Hepatocyte (in vitro differentiated cells): ENCODE measurements at regions not wholly inside any gene's neighbourhood (a gene's known extent, or its start where the extent isn't known, plus 50 kb on each side); places are given as distances from the start of the nearest gene placed in this dataset.
A peak's percentile ranks its signal among the peaks of the same experiment; 100 is the strongest.
"Not testable (repeated sequence)": the region's sequence is repeated elsewhere in the genome, so short reads cannot be mapped to it uniquely, and the experiment has no call there.

Experiments
- DNase-seq: peaks from one replicate; pipeline ENCODE4 v3.0.0-alpha.2; 2016; ENCODE audit warnings: low spot score
- H2AFZ ChIP-seq: fragments of 200-600 bp; sonication (generic); 2 replicates; pipeline ENCODE4 v1.6.0; 2016; ENCODE audit warnings: antibody characterized with exemption, mild to moderate bottlenecking
- H3K27ac ChIP-seq: fragments of 200-600 bp; sonication (generic); 2 replicates; pipeline ENCODE4 v1.5.1; 2016; ENCODE audit warnings: mild to moderate bottlenecking
- H3K27me3 ChIP-seq: fragments of 200-600 bp; sonication (generic); 2 replicates; pipeline ENCODE4 v1.6.1; 2016
- H3K36me3 ChIP-seq: fragments of 200-600 bp; sonication (generic); replicated peaks from 2 replicates; pipeline ENCODE4 v1.5.1; 2016; ENCODE audit warnings: low read depth; ENCODE audit not compliant: insufficient read depth
- H3K4me1 ChIP-seq: fragments of 200-600 bp; sonication (generic); 2 replicates; pipeline ENCODE4 v1.5.1; 2016; ENCODE audit warnings: mild to moderate bottlenecking, moderate library complexity; ENCODE audit not compliant: insufficient read depth
- H3K4me2 ChIP-seq: fragments of 200-600 bp; sonication (generic); 2 replicates; pipeline ENCODE4 v1.6.0; 2016
- H3K4me3 ChIP-seq: fragments of 200-600 bp; sonication (generic); 2 replicates; pipeline ENCODE4 v1.5.1; 2016; ENCODE audit warnings: mild to moderate bottlenecking
- H3K79me2 ChIP-seq: fragments of 200-600 bp; sonication (generic); 2 replicates; pipeline ENCODE4 v1.6.0; 2017; ENCODE audit warnings: mild to moderate bottlenecking
- H3K9me2 ChIP-seq: fragments of 200-600 bp; sonication (generic); replicated peaks from 2 replicates; pipeline ENCODE4 v1.6.0; 2017; ENCODE audit warnings: mild to moderate bottlenecking; ENCODE audit not compliant: insufficient read depth
- H3K9me3 ChIP-seq: fragments of 200-600 bp; sonication (generic); 2 replicates; pipeline ENCODE4 v1.5.1; 2016; ENCODE audit warnings: low read depth, mild to moderate bottlenecking
- H4K20me1 ChIP-seq: fragments of 200-600 bp; sonication (generic); 2 replicates; pipeline ENCODE4 v1.6.0; 2016; ENCODE audit warnings: mild to moderate bottlenecking; ENCODE audit not compliant: insufficient read depth, poor library complexity, severe bottlenecking
- CTCF ChIP-seq: fragments of 200-600 bp; sonication (generic); IDR thresholded peaks from 2 replicates; pipeline ENCODE4 v1.5.1; 2016; ENCODE audit warnings: antibody characterized with exemption, mild to moderate bottlenecking; ENCODE audit not compliant: poor library complexity
- EZH2 ChIP-seq: fragments of 200-600 bp; sonication (generic); IDR thresholded peaks from 2 replicates; pipeline ENCODE4 v1.6.1; 2016; ENCODE audit warnings: antibody characterized with exemption, mild to moderate bottlenecking, borderline replicate concordance
- EZH2phosphoT487 ChIP-seq: fragments of 200-600 bp; sonication (generic); IDR thresholded peaks from one replicate; pipeline ENCODE4 v1.6.1; 2018; ENCODE audit warnings: antibody characterized with exemption, mild to moderate bottlenecking, low read depth, moderate library complexity; ENCODE audit not compliant: unreplicated experiment, severe bottlenecking
- WGBS: methylation state at CpG from one replicate; pipeline ENCODE4 v1.1.6; 2016; ENCODE audit warnings: low lambda C conversion rate; ENCODE audit errors: missing lambda C conversion rate; 5-methylcytosine and 5-hydroxymethylcytosine counted together

DNA sequence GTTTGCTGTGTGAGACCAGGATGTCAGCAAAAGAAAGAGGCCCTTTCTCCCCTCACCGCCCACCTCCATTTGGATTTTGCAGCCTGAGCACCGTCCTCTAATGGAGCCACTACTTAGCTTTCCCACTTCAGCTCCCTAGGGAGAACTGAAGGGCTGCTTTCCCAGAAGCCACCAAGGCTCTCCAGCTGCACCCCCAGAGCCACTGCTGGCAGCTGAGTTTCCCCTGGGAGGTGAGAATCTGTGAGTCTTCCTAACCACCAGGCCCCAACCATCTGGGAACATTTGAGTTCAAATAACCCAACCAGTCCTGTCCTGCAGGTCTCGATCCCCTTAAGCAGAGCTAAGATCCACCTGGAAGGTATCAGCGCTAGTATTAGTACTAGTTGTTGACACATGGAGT, 173.1 kb upstream of the USP9X start:
- H3K27me3 ChIP-seq, result no peaks in the 10 kb centered on the region
- no peaks in the 10 kb centered on the region for H3K4me1 ChIP-seq
- H3K9me2 ChIP-seq, result no peaks in the 10 kb centered on the region
- H3K27ac ChIP-seq, result no peak overlapping the region
- no peak overlapping the region for H3K4me3 ChIP-seq
- no peak overlapping the region for H2AFZ ChIP-seq
- H3K36me3 ChIP-seq, result no peaks in the 10 kb centered on the region
- TF ChIP-seq CTCF (no peak), EZH2phosphoT487 (no peak), EZH2 (no peak)
- no peaks in the 10 kb centered on the region for H3K9me3 ChIP-seq
- H3K4me2 ChIP-seq, result no peak overlapping the region
- no peak for DNase-seq
- no peaks in the 10 kb centered on the region for H4K20me1 ChIP-seq
- WGBS, result 83% methylated on average over 4 of the region's 4 CpGs
- H3K79me2 ChIP-seq, result no peaks in the 10 kb centered on the region

DNA sequence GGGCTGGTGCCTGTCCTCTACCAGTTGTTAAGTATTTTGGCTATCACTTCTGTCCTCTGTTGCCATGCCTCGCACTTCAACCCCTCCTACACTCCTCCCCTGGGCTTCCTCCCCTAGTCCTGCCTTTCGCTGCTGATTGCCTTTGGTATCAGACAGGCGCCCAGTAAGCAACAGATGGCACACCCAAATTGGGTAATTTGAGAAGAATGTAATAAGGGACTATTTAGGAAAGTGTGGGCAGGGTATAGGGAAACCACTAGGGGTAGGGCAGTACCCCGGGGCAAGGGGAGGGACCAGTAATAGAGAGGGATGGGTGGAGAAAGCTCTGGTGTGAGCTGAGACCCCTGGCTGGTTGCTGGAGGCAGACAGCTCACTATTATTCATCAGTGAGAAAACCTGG, 172.7 kb upstream of the USP9X start:
- Histone ChIP-seq H2AFZ (no peak overlapping the region), H3K9me2 (no peaks in the 10 kb centered on the region), H3K27me3 (no peaks in the 10 kb centered on the region), H3K9me3 (no peaks in the 10 kb centered on the region), H3K36me3 (no peaks in the 10 kb centered on the region), H3K4me3 (no peak overlapping the region), H3K4me1 (no peaks in the 10 kb centered on the region), H3K27ac (no peak overlapping the region), H3K79me2 (no peaks in the 10 kb centered on the region), H4K20me1 (no peaks in the 10 kb centered on the region), H3K4me2 (no peak overlapping the region)
- TF ChIP-seq CTCF (no peak), EZH2phosphoT487 (no peak), EZH2 (no peak)
- WGBS, result 75% methylated on average over 4 of the region's 4 CpGs
- DNase-seq, result no peak

DNA sequence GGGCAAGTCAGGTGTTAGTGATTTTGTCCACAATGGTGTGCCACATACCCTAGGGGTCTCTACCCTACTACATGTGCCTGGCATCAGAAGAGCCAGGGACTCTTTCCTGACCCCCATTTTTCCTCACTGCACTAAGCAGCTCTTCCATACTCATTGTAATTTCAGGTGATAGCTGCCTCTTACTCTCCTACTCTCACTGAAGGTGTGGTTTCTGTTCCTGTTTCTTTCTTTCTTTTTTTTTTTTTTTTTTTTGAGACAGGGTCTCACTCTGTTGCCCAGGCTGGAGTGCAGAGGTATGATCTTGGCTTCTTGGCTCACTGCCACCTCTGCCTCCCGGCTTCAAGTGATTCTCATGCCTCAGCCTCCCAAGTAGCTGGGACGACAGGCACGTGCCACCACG, 164.9 kb upstream of the USP9X start:
- no peaks in the 10 kb centered on the region for H4K20me1 ChIP-seq
- TF ChIP-seq CTCF (no peak), EZH2 (no peak), EZH2phosphoT487 (no peak)
- no peaks in the 10 kb centered on the region for H3K79me2 ChIP-seq
- no peak overlapping the region for H2AFZ ChIP-seq
- 88% methylated on average over 4 of the region's 4 CpGs for WGBS
- H3K27ac ChIP-seq, result no peak overlapping the region
- no peaks in the 10 kb centered on the region for H3K36me3 ChIP-seq
- no peaks in the 10 kb centered on the region for H3K4me1 ChIP-seq
- no peak overlapping the region for H3K4me2 ChIP-seq
- H3K9me3 ChIP-seq, result no peaks in the 10 kb centered on the region
- DNase-seq, result no peak
- no peak overlapping the region for H3K4me3 ChIP-seq
- no peaks in the 10 kb centered on the region for H3K27me3 ChIP-seq
- H3K9me2 ChIP-seq, result no peaks in the 10 kb centered on the region

GRCh38 chrX:40922307-40922706, 162.9 kb upstream of the USP9X start:
- WGBS, result 31% methylated on average over 7 of the region's 7 CpGs
- Histone ChIP-seq H3K36me3 (no peaks in the 10 kb centered on the region), H3K4me2 (peak overlapping the region; percentile 37), H3K4me3 (no peak overlapping the region), H3K27me3 (no peaks in the 10 kb centered on the region), H4K20me1 (no peaks in the 10 kb centered on the region), H3K9me3 (no peaks in the 10 kb centered on the region), H3K4me1 (no peaks in the 10 kb centered on the region), H3K27ac (no peak overlapping the region), H3K79me2 (no peaks in the 10 kb centered on the region), H3K9me2 (no peaks in the 10 kb centered on the region), H2AFZ (no peak overlapping the region)
- TF ChIP-seq EZH2 (no peak), CTCF (peak; percentile 31), EZH2phosphoT487 (no peak)
- peak; percentile 61 for DNase-seq

DNA sequence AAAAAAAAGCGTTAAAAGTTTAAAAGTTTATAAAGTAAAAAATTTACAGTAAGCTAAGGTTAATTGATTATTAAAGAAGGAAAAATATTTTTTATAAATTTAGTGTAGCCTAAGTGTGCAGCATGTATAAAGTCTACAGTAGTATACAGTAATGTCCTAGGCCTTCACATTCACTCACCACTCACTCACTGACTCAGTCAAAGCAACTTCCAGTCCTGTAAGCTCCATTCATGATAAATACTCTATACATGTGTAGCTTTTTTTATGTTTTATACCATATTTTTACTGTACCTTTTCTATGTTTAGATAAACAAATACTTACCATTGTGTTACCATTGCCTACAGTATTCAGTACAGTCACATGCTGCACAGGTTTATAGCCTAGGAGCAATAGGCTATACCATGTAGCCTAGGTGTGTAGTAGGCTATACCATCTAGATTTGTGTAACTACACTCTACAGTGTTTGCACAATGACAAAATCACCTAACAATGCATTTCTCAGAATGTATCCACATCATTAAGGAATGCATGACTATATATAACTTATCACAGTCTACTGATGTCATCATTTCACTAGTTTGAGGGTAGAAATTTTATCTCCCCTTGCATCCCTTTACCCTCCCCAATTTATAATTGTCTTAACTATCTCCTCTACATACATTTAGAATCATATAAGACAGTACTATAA, 158.4 kb upstream of the USP9X start:
- H3K36me3 ChIP-seq, H3K27ac ChIP-seq, H2AFZ ChIP-seq, H3K4me2 ChIP-seq, DNase-seq, H3K4me1 ChIP-seq, H3K9me3 ChIP-seq, H4K20me1 ChIP-seq, H3K4me3 ChIP-seq, H3K79me2 ChIP-seq, H3K9me2 ChIP-seq, H3K27me3 ChIP-seq: not testable (repeated sequence)
- 84% methylated on average over 1 of the region's 1 CpG for WGBS
